ENCODE measurements at regions not wholly inside any gene's neighbourhood (a gene's known extent, or its start where the extent isn't known, plus 50 kb on each side); places are given as distances from the start of the nearest gene placed in this dataset.
"Not testable (repeated sequence)": the region's sequence is repeated elsewhere in the genome, so short reads cannot be mapped to it uniquely, and the experiment has no call there.

DNA sequence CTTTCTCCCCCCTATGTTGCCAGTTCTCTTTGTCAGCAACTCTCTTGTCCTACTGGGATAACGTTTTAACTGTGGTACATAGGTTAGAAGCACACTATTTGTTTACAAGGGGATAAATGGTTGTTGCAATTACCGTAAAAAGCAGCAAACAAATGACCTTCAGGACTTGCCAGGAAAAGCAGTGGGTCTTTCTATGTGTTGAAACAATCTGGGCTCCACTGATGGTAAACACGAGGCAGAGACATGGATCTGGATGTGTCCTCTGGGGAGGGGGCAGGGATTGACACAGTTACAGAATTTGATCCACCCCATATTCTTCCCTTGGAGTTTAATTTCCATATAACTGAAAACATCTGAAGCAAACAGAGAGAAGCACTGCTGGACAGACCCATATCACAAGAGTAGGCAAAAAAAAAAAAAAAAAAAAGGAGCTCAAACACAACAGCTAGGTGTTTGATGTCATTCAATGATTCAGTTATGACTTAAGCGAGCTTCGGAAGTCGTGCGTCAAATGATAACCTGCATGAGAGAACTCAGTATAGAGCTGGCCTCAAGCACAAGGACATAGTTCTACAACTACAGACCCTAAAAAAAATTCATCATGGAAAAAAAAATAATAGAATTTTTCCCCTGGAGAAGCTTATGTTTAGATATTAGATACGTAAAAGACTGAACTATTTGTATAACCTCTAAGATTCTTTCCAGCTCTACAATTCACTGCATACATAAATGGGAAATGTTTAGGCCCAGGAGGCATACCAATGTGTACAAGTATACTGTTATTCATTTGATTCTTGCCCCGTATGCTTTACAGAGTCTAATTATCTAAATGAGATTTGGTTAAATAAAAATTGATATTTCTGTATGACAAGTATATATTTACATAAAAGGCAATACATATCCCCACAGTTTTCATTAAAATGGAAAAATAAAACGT is 127.7 kb downstream of the ALDH8A1 start:
- DNase-seq, result no peak

DNA sequence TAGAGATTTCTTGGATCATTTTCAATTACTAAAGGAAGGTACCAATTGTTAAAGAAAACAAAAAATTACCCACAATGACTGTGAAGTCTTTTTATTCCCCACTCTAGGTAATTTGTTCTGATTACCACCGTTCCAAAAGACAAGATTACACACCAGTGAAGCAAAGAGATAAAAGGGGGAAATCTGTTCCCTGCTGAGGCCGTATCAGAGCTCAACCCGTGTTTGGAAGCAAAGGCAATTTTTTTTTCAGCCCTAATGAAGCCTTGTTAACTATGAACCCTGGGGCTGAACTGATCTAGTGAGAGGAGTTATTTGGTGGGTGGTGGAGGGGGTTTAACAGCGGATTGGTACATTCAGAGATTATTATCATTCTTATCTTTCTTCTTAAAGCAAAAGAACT is 128.5 kb downstream of the ALDH8A1 start:
- DNase-seq, result no peak

DNA sequence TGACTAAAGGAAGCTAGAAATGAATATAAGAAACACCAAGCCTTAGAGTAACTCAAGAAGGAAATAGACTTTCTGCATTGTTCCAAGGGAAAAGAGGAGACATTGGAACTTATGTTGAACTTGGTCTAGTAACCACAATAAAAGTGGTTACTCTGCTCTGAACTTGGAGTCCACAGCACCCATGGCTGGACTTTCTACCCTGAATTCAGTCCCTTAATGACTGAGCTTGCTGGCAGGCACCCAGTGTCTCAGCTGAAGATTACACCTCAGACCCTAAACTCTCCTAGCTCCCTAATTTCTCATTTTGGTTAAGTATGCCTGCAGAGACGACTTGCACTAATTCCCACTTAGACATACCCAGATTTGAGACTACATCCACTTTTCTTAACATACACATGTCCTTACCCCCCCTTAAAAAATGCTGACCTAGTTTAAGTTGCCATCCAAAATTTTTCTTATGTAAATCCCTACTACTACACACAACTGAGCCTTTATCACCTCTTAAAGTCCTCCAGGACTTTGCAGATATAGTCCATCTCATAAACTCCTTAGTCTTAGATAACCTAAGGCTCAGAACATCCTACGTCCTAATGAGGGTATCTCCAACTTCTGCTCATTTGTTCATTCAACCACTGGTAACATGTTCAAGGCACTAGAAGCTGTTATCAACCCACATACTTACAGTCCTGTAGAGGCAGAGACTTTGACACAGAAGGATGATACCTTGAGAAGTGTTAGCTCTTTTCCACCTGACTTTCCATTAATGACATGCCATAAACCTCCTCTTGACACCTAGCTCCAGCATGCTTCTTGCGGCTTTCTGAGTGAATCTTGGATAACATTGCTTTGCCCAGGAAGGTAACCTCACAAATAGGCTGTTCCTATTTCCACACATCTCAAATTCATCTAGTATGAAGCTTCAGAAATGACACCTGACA is 129.8 kb downstream of the ALDH8A1 start:
- no peak for DNase-seq

DNA sequence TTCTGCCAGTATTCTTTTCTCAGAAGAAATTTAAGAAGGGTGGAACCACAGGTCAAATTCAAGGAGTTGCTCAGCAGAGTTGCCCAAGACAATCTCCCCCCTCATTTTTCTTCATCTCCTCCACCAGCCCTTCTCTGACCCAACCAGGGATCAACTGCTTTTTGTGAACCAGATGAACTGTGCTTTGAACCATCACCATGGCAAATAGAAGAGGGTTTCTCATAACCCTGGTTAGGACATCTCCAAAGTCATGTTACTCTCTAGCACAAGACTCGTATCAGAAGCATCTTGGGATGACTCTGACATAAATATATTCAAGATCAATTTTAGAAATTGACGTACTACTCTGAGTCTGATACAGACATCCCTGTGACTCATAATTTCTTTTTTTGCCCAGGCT is 130.7 kb downstream of the ALDH8A1 start:
- DNase-seq, result no peak

DNA sequence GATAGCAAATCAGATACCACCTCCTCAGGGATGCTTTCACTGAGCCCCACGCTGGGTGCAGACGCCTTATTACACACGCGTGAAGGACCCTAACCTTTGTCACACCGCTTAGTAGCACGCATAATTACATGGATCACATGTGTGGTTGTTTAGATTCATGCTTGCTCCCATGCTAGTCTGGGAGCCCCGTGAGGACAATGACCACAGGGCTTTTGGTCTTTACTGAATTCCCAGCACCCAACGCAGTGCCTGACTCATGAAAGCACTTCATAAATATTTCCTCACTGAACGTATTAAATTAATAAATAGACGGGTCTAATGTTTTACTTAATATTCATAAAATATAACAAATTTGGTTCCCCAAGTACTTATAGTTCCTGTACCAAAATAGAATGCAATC is 132.5 kb downstream of the ALDH8A1 start:
- DNase-seq, result no peak

DNA sequence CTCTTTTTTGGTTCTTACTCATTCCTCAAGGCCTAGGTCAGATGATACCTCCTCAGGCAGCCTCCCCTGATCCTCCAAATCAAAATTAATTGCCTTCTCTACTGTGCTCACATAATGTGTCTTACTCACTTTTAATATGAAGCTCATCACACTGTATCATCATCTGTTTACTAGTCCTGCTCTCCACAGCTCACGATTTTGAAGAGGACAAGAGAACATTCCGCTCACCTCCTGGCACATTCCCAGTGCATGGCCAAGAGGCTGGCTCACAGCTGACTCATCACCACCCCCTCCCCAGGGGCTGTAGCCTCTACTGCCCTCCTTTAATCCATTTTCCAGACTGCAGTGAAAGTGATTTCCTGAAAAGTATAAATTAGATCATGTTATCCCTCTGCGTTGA is 133.1 kb downstream of the ALDH8A1 start:
- no peak for DNase-seq

DNA sequence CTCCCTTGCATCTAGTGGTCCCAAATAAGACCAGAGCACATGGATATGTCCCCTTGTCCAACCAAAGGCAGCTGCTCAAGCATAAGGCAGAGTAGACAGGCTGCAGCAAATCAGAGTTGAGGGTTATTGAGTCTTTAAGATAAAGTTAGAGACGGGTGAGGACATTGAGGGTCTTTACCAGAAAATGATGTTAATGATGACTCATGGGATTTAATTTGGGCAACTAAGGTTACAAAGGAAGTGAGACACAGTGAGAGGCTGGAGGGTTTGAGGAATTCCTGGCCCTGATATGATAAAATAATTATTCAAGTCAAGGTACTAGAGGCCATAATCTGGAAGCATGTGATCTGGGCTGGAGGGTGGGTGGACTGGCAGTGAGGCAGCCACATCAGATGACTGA is 133.6 kb downstream of the ALDH8A1 start:
- no peak for DNase-seq

DNA sequence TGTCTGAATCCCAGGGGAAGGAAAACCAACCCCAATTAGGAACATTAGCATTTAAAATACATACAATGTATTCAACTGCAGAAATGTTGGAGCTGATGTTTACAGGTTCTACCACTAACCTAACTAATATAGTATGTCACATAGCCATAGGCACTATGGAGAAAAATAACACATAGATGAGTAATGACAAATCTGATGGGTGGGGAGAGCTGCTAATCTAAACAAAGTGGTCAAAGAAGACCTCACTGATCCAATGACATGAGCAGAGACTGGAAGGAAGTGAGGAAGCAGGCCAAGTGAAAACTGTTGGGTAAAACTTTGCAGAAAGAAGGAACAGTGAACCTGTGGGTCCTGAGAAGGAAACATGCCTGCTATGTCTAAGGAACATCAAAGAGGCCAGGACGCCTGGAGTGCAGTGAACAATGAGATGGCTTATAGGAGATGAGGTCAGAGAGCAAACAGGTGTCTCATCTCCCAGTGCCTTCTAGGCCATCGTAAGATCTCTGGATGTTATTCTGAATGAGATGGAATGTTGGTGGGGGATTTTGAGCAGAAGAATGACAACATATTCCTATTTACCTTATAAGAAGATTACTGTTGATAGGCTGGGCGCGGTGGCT is 135.7 kb downstream of the ALDH8A1 start:
- DNase-seq, result no peak

DNA sequence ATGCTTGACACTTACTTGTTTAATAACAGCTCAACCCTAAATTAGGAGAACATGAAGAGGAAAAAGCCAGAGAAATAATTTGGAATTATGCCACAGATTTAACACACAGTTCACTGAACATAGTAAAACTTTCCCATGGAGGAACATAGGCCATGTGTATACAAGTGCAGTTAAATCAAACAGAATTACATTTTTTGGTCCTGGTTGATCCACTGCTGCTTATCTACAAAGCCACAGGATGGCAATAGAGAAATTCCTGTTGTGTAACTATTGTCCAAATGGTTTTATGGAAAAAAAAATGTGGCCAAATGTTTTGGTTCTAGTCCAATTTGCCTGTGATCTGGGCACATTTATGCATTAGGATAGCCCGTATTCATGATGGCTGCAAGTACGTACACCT is 136.8 kb downstream of the ALDH8A1 start:
- no peak for DNase-seq

DNA sequence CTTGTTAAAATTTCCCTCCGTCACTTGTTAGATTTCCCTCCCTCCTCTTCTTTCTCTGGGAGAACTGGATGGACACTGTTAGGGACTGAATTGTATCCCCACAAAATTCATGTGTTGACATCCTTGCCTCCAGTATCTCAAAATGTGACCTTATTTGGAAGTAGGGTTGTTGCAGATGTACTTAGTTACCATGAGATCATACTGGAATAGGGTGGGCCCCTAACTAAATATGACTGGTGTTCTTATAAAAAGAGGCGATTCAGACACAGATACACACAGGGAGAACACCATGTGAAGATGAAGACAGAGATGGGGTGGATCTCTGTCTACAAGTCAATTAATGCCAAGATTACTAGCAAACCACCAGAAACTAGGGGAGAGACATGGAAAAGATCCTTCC is 139.5 kb downstream of the ALDH8A1 start:
- no peak for DNase-seq

DNA sequence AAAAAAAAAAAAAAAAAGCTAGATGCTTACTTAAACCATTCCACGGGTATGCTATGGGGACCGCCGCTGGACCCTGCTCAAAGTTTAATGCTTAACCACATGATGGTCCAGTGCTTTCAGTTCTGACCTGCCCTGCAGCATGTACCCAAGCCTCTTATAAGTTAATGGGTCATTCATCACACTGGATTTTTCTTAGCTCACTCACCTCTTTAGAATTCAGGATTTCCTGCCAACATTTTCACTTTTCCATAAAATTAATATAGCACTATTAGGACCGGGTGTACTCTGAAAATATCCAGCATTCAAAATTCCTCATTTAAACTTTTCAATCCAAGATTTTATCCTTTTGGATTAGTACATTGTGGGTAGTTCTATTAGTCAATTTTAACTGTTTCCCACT is 140.8 kb downstream of the ALDH8A1 start:
- DNase-seq, result no peak

DNA sequence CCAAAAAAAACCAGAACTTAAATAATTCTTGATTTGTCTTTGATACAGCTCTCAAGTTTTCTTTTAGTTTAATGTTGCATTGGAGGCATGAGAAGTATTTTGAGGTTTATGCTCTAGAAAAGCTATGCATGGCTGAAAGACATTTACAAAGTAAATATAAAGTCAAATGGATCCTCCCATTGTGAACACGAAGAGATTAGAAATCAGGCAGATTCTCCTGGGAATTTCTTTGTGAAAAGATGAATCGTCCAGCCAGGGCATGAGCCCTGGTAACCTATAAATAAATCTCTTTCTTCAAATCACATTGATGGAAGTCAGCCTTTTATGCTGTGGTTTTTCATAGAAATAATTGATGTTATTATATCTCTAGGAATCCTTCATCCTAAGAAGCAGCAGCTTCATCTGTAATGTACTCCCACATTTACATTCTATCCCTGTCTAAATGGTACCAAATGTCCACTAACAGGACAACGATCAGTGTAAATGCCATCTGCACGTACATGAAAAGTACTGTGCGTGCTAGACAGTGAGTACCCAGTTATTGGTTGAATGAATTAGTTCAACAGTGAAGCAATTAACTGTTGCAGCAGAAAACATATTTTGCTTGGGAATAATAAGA is 143.6 kb downstream of the ALDH8A1 start:
- DNase-seq, result no peak

DNA sequence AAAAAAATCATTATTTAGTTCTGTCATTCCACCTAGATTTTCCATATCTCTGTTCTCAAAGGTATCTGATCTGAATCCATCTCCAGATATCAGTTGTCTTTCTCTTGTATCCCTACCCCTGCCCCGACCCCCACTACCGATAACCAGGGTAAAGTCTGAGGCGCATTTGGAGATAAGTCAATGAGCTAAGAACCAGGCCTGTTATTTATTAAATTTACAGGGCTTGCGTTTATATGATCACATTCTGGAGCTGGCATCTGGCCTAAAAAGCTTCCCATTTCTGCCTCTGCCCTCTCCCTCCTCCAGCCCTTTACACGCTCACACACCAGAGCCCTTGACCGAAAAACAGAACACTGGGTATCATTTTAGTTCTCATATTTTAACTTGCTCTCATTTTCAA is 144.7 kb downstream of the ALDH8A1 start:
- DNase-seq, result no peak

DNA sequence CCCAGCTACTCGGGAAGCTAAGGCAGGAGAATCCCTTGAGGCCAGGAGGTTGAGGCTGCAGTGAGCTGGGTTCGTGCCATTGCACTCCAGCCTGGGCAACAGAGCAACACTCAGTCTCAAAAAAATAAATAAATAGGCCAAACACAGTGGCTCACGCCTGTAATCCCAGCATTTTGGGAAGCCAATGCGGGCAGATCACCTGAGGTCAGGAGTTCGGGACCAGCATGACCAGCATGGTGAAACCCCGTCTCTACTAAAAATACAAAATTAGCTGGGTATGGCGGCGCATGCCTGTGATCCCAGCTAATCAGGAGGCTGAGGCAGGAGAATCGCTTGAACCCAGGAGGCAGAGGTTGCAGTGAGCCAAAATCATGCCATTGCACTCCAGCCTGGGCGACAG is 145.6 kb downstream of the ALDH8A1 start:
- DNase-seq, result not testable (repeated sequence)

DNA sequence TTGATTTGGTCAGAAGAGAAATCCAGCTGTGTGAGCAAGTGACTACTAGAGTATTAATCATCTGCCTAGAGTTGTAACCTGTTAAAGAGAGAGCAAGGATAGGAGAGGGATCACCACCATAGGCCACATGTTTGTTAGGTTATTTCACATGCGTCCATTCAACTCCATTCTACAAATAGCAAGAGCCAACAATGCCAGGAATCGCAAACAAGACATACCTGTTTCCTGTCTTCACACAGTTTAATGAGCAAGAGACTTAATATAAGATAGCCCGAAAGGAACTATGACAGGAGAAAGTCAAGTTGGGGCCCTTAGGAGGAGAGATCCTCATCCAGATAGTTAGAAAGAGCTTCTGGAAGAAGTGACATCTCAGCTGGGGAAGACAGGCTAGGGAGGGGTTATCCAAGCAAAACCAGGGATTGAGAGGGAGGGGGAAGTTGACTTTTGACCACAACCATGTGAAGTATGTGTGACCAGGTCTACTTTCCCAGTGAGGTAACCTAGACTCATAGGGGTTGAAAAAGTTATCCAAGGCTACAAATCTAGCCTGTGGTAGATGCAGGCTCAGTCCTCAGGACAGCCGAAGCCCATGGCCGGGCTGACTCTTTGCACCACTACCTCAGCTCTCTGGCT is 147.4 kb downstream of the ALDH8A1 start:
- no peak for DNase-seq

DNA sequence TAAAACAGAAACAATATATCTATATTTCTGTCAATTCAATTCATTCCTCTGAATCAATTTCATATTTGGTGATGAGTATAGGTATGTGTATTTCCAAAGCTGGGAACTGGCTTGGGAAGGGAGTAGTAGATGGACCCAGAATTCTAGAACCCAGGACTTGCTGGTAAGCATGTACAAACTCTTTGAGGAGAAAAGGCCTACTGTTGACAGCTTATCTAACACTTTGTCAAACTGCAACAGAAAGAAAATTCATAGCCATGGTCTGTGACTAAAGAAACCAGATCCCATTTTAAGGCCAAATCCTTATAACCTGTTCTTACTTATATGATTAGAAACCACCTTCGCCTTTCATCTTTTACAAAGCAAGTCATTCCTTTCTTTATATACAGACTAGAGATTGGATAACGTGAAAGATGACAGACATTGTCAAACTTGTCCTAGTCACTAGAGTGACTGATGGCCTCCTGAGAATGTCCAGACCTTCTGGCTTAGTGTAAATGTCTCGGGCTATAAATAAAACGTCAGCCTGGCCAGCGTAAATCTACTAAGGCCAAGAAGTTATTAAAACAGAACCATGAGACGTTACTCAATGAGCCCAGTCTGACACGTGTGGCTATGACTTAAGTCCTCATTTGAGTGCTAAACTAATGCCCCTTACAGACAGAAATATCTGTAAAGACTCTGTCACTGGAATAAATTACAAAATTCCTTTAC is 152.3 kb downstream of the ALDH8A1 start:
- no peak for DNase-seq

DNA sequence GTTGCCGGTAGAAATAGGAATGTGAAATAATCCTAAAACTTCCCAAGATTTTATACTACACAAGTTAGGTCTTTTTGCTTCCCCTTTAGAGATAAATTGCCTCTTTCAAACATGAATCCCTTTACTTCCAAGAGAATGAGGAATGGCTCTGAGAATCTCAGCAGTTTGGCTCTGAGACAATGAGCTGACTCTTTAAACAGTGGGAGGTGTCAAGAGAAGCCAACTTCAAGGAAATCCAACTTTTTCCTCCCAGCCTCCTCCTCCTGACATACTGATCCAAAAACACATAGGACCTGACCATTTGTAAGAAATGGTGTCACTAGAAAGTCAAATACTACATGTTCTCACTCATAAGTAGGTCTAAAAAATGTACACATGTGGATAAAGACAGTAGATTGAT is 154.2 kb downstream of the ALDH8A1 start:
- DNase-seq, result no peak

DNA sequence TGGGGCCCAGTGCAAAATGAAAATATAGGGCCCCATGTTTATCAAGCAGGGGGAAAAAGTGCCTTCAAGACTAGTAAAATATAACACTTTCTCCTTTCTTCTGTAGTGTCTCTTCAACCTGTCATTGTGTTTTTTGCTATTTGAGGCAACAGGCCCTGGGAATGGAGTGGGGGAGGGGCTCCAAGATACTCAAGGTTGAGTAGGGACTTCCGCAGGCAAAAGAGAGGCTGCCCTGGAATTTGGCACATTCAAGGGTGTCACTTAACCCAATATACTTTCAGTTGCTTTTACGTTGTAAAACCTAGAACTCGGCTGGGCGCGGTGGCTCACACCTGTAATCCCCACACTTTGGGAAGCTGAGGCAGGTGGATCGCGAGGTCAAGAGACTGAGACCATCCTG is 154.9 kb downstream of the ALDH8A1 start:
- DNase-seq, result no peak

DNA sequence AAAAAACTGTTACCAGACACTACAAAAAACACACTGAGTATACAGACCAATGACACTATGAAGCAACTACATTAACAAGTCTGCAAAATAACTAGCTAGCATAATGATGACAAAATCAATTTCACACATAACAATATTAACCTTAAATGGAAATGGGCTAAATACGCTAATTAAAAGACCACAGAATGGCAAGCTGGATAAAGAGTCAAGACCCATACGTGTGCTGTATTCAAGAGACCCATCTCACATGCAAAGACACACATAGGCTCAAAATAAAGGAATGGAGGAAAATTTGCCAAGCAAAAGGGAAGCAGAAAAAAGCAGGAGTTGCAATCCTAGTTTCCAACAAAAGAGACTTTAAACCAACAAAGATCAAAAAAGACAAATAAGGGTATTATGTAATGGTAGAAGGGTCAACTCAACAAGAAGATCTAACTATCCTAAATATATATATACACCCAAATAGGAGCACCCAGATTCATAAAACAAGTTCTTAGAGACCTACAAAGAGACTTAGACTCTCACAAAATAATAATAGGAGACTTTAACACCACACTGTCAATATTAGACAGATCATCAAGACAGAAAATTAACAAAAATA is 158.6 kb downstream of the ALDH8A1 start:
- not testable (repeated sequence) for DNase-seq

DNA sequence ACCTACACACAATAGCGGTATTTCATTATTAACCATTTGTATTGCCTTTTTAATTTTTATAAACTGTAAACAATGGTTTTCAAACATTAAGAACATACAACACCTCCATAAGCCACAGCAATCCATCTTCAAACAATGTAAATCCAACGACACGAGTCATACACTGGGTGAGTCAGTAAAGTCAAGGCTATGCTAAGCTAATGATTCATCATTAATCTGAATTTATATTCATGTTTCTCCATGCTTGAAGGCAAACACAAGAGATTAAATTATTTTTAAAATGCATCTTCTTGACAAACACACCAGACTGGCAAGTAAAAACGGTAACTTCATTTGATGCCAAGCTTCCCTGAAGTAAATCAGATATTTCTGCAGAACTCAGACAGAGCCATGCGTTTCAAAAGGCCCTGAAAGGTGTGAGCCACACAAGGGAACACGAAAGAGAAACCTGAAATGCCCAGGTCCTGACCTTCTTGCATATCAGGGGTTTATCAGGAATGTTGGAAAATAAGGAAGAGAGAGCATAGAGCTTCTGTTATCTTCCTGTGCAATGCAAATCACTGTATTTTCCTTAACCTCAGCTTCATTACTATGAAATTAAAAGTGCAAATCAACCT is 162.5 kb downstream of the ALDH8A1 start:
- no peak for DNase-seq

DNA sequence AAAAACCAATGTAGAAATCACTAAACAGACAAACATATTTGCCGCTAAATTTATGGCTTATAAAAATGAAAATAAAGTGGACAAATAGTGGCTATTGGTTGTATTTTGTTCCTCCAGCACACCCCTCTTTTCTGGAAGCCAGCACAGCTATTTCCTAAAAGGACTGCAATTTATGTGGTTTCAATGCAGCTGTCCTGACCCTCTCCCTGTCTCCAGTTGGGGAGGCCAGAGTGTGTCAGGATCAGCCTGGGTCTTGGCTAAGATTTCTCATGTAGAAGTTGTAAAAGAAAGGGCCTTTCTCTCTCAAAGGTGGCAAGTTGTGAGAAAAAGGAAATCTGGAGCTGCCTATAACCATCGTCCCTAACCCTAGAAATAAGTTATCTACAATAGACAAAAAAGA is 165.6 kb downstream of the ALDH8A1 start:
- no peak for DNase-seq

All from NCI-H774 (cell line).